ENCODE measurements at regions not wholly inside any gene's neighbourhood (a gene's known extent, or its start where the extent isn't known, plus 50 kb on each side); places are given as distances from the start of the nearest gene placed in this dataset.

- DNase-seq (no peak), ATAC-seq (no peak)
- TF ChIP-seq, protein P1, sequence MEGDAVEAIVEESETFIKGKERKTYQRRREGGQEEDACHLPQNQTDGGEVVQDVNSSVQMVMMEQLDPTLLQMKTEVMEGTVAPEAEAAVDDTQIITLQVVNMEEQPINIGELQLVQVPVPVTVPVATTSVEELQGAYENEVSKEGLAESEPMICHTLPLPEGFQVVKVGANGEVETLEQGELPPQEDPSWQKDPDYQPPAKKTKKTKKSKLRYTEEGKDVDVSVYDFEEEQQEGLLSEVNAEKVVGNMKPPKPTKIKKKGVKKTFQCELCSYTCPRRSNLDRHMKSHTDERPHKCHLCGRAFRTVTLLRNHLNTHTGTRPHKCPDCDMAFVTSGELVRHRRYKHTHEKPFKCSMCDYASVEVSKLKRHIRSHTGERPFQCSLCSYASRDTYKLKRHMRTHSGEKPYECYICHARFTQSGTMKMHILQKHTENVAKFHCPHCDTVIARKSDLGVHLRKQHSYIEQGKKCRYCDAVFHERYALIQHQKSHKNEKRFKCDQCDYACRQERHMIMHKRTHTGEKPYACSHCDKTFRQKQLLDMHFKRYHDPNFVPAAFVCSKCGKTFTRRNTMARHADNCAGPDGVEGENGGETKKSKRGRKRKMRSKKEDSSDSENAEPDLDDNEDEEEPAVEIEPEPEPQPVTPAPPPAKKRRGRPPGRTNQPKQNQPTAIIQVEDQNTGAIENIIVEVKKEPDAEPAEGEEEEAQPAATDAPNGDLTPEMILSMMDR (IDR thresholded peaks at IDR 0.05), result no peak
- intact Hi-C loops (cut with DNase I), result no loop called here
- Histone ChIP-seq H3K27ac (no peak overlapping the region), H3K27me3 (no peaks in the 10 kb centered on the region), H3K4me1 (no peaks in the 10 kb centered on the region), H3K4me3 (no peak overlapping the region), H3K9me3 (no peaks in the 10 kb centered on the region), H3K36me3 (no peaks in the 10 kb centered on the region)
Measured at GRCh38 chr2:139409212-139409611, 629.0 kb upstream of the NXPH2 start.

DNA sequence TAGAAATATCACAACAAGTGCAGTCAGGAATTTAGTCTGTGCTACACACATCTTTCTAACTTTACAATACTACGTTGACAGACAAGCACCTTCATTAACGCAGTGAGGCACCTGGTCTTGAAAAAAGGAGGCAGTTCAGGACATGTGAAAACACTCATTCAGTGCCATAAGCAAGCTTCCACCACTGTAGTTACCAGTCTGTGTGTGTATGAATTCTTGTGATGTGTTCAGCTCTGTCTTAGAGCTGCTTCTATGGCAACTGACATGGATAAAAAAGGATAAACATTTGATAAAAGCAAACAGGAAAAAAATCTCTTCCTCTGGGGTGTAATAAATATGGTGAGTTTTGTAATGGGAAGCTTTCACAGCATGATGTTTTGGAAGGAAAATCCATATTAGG lies 623.8 kb upstream of the NXPH2 start:
- TF ChIP-seq, protein P1 (IDR thresholded peaks at IDR 0.05), result no peak
- intact Hi-C loops (cut with DNase I), result no loop called here

DNA sequence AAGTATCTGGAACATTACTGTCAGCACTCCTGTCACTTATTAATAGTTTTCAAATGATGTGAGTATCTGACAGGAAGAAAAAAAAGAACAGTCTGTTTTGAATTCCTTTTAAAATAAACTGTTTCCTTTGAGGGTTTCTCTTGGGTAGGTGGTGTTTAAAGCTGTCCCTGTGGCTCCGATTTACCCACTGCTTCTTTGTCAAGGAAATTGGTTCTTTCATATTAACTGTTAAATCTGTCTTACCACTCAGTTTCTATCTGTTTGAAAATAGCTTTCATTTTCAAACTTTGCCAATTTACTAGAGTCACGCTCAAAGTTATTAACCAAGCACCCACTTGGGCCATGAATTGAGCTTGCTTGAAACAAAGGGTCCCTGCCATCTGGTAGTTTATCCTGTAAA lies 614.6 kb upstream of the NXPH2 start:
- no peaks in the 10 kb centered on the region for H3K27me3 ChIP-seq
- DNase-seq, result no peak
- TF ChIP-seq, protein P1 (IDR thresholded peaks at IDR 0.05), result no peak
- H3K4me1 ChIP-seq, result no peaks in the 10 kb centered on the region
- ATAC-seq, result no peak
- no peak overlapping the region for H3K27ac ChIP-seq
- H3K4me3 ChIP-seq, result no peak overlapping the region
- no peaks in the 10 kb centered on the region for H3K36me3 ChIP-seq
- no peaks in the 10 kb centered on the region for H3K9me3 ChIP-seq
- intact Hi-C loops (cut with DNase I), result no loop called here

More for the DNA sequence above, 623.8 kb upstream of the NXPH2 start:
- DNase-seq (no peak), ATAC-seq (no peak)
- Histone ChIP-seq H3K4me3 (no peak overlapping the region), H3K27ac (no peak overlapping the region), H3K9me3 (no peaks in the 10 kb centered on the region), H3K27me3 (no peaks in the 10 kb centered on the region), H3K4me1 (no peaks in the 10 kb centered on the region), H3K36me3 (no peaks in the 10 kb centered on the region)

DNA sequence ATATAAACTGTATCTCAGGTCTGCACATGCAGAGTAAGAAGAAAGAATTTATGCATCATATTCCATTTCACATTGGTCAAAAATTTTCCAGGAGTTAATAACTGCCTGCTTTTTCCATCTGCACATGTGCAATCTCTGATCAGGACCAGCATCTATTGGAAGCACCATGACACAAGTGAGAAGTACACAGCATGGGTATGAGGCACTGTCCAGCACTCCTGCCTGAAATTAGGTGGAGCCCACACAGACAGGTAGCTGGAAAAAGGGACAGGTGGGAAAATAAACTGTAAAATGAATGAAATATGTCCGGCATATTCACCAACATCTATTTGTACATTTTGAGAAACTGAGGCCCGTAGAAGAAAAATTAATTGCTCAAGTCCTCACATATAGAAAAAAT lies 609.2 kb upstream of the NXPH2 start:
- no peaks in the 10 kb centered on the region for H3K36me3 ChIP-seq
- DNase-seq (no peak), ATAC-seq (no peak)
- intact Hi-C loops (cut with DNase I), result no loop called here
- H3K9me3 ChIP-seq, result no peaks in the 10 kb centered on the region
- no peak overlapping the region for H3K27ac ChIP-seq
- TF ChIP-seq, protein P1 (IDR thresholded peaks at IDR 0.05), result no peak
- no peak overlapping the region for H3K4me3 ChIP-seq
- H3K27me3 ChIP-seq, result no peaks in the 10 kb centered on the region
- no peaks in the 10 kb centered on the region for H3K4me1 ChIP-seq

DNA sequence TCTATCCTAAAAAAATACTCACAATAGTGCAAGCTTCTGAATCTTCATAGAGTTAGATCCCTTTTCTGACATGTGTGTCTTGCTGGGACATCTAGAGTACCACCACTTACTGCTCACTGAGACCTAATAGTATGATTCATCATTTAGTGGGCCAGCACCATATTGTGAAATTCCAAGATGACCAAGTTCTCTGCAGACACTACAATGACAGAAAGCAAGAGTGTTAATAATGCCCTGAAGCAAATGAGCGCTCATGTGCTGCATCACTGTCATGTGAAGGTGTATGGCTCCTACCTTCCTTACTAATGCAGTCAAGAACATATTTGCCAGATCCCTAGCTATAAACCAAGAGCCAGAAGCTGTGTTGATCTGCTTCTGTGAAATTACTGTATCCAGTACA lies 606.2 kb upstream of the NXPH2 start:
- no peaks in the 10 kb centered on the region for H3K36me3 ChIP-seq
- H3K27ac ChIP-seq, result no peak overlapping the region
- H3K4me1 ChIP-seq, result no peaks in the 10 kb centered on the region
- no peak for ATAC-seq
- no peak overlapping the region for H3K4me3 ChIP-seq
- TF ChIP-seq, protein P1 (IDR thresholded peaks at IDR 0.05), result no peak
- intact Hi-C loops (cut with DNase I), result no loop called here
- H3K9me3 ChIP-seq, result no peaks in the 10 kb centered on the region
- no peaks in the 10 kb centered on the region for H3K27me3 ChIP-seq
- DNase-seq, result no peak

GRCh38 chr2:139383532-139383931 lies 603.3 kb upstream of the NXPH2 start:
- Histone ChIP-seq H3K4me1 (no peaks in the 10 kb centered on the region), H3K27me3 (no peaks in the 10 kb centered on the region), H3K36me3 (no peaks in the 10 kb centered on the region), H3K9me3 (no peaks in the 10 kb centered on the region), H3K27ac (no peak overlapping the region), H3K4me3 (no peak overlapping the region)
- DNase-seq, result no peak
- no peak for ATAC-seq
- TF ChIP-seq, protein P1 (IDR thresholded peaks at IDR 0.05), result no peak
- intact Hi-C loops (cut with DNase I), result no loop called here

Data from upper lobe of right lung (tissue), 1 donor.